ENCODE measurements at regions not wholly inside any gene's neighbourhood (a gene's known extent, or its start where the extent isn't known, plus 50 kb on each side); places are given as distances from the start of the nearest gene placed in this dataset.

GRCh38 chr10:128959746-128960145 is 507.3 kb upstream of the MGMT start:
- TF ChIP-seq CTCF (IDR thresholded peaks at IDR 0.05; ENCODE audit: poor library complexity, severe bottlenecking) (no peak), REST (IDR thresholded peaks at IDR 0.05; ENCODE audit: borderline replicate concordance) (no peak), EP300 (conservative IDR thresholded peaks at IDR 0.05; ENCODE audit: poor library complexity, severe bottlenecking) (peak; percentile 85), EZH2 (IDR thresholded peaks at IDR 0.05; ENCODE audit: borderline replicate concordance, insufficient read depth, low read length, poor library complexity, severe bottlenecking) (no peak)
